ENCODE measurements at regions not wholly inside any gene's neighbourhood (a gene's known extent, or its start where the extent isn't known, plus 50 kb on each side); places are given as distances from the start of the nearest gene placed in this dataset.

- TF ChIP-seq SUZ12 (IDR thresholded peaks at IDR 0.05) (no peak), FOXA1 (IDR thresholded peaks at IDR 0.05) (no peak), HDGF (IDR thresholded peaks at IDR 0.05; ENCODE audit: borderline replicate concordance) (no peak), TARDBP (IDR thresholded peaks at IDR 0.05) (no peak), FOXK2 (IDR thresholded peaks at IDR 0.05) (no peak), ARNT (IDR thresholded peaks at IDR 0.05) (no peak), ZNF384 (IDR thresholded peaks at IDR 0.05) (no peak), PKNOX1 (IDR thresholded peaks at IDR 0.05) (no peak), BHLHE40 (IDR thresholded peaks at IDR 0.05; ENCODE audit: borderline replicate concordance) (no peak), SP1 (IDR thresholded peaks at IDR 0.05) (no peak), LEF1 (IDR thresholded peaks at IDR 0.05; ENCODE audit: borderline replicate concordance) (no peak), ELF4 (IDR thresholded peaks at IDR 0.05) (no peak), NFRKB (IDR thresholded peaks at IDR 0.05) (no peak), FOXM1 (IDR thresholded peaks at IDR 0.05; ENCODE audit: borderline replicate concordance) (no peak)
Observed at GRCh38 chr2:182608181-182608845, 107.7 kb upstream of the DNAJC10 start.

All from HEK293T (cell line).